DND-41 (cell line): ENCODE measurements at regions not wholly inside any gene's neighbourhood (a gene's known extent, or its start where the extent isn't known, plus 50 kb on each side); places are given as distances from the start of the nearest gene placed in this dataset.

Experiments
- EZH2 ChIP-seq: IDR thresholded peaks from 3 replicates; pipeline ENCODE4 v1.6.1; 2012; ENCODE audit warnings: borderline replicate concordance, low read depth, mild to moderate bottlenecking, moderate library complexity, low read length, inconsistent platforms; ENCODE audit not compliant: severe bottlenecking
- TF ChIP-seq, protein P1 (sequence below): IDR thresholded peaks from 2 replicates; pipeline ENCODE4 v1.5.1; 2012; ENCODE audit warnings: borderline replicate concordance, low read length, moderate library complexity, mild to moderate bottlenecking; ENCODE audit not compliant: poor library complexity, severe bottlenecking; ENCODE audit errors: extremely low read depth

DNA sequence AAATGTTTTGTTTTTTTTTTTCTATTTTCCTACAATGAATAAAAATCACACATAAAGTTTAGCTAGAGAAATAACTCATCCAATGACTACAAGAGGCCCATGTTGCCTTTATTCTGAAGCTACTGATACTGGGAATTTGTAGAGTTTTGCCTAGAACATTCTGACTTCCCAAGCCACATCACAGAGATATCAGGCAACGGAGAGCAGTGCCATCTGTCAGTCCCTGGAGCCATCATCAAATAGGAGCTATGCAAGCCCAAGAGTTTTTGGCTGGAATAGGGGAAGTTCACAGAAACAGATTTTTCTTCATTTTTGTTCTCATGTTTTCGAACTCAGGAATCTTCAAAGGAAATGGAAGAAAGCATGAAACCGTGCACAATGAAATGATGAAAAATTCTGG is 896.6 kb downstream of the TLE1 start:
- TF ChIP-seq, protein P1, sequence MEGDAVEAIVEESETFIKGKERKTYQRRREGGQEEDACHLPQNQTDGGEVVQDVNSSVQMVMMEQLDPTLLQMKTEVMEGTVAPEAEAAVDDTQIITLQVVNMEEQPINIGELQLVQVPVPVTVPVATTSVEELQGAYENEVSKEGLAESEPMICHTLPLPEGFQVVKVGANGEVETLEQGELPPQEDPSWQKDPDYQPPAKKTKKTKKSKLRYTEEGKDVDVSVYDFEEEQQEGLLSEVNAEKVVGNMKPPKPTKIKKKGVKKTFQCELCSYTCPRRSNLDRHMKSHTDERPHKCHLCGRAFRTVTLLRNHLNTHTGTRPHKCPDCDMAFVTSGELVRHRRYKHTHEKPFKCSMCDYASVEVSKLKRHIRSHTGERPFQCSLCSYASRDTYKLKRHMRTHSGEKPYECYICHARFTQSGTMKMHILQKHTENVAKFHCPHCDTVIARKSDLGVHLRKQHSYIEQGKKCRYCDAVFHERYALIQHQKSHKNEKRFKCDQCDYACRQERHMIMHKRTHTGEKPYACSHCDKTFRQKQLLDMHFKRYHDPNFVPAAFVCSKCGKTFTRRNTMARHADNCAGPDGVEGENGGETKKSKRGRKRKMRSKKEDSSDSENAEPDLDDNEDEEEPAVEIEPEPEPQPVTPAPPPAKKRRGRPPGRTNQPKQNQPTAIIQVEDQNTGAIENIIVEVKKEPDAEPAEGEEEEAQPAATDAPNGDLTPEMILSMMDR = no peak
- no peak for TF ChIP-seq EZH2
